ENCODE measurements at regions not wholly inside any gene's neighbourhood (a gene's known extent, or its start where the extent isn't known, plus 50 kb on each side); places are given as distances from the start of the nearest gene placed in this dataset.

DNA sequence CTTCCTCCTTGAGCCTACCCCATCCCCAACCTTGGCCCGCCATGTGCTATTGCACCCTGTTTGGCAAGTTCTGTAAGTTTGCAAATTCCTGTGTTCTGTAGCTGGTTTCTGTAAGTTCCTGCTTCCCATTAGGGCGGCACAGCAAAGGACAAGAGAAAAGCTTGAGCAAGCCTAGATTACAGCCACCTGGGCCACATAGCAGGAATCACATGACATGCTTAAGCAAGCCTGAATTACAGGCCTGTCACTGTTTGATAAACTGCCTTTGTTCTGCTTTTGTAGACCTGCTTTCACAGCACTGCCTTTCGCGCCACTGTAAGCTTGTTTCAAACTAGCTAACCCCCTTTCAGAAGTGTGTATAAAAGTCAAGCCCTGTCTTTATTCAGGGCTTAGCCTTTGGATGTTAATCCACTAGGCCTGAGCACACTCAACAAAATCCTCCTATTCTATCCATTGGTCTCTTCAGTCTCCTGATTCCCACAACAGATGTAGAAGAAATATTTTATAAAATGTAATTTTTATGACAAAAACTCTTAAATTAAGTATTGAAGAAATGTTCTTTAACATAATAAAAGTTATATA is 906.8 kb upstream of the NDST4 start:
- in situ Hi-C loops (cut with MboI; ENCODE audit: low pct_ligation_motif_present in 1 of 4, low pct_unique_long_range_greater_than_20kb in 1 of 4, low sequenced_read_pairs in 3 of 4) (no loop called here), intact Hi-C loops (cut with DNase I; ENCODE audit: low total_unique reads) (no loop called here)
- WGBS, 2 donors (ENCODE audit: low coverage in 1 of 2): 87 to 88% methylated on average over 4 of the region's 4 CpGs

DNA sequence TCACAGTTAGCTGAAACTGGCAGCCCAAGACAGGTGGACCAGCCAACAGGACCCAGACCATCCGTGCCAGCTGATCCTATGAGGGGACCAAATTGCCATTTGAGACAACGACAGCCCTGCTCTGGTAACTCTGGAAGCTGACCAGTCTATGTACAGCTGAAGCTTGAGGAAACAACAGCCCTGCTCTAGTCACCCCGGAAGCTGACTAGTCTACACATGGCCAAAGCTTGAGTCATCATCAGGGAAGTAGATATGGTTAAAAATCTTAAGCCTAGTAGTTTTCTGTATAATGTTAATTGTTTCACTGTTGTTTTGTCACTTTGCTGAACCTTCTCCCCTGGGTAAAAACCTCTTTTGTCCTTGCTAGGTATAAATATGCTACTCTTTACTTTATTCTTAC is 905.4 kb upstream of the NDST4 start:
- Histone ChIP-seq H3K4me1 (no peaks in the 10 kb centered on the region), H3K36me3 (no peaks in the 10 kb centered on the region), H3K9me3 (peaks cover 11 to 24% of the 10 kb centered on the region in 2 donors), H3K4me3 (no peak overlapping the region), H3K27ac (no peak overlapping the region), H3K27me3 (no peaks in the 10 kb centered on the region)
- intact Hi-C loops (cut with DNase I; ENCODE audit: low total_unique reads): no loop called here
- TF ChIP-seq POLR2A (IDR thresholded peaks at IDR 0.05) (no peak), POLR2AphosphoS5 (IDR thresholded peaks at IDR 0.05) (no peak), EP300 (IDR thresholded peaks at IDR 0.05; ENCODE audit: low read depth) (no peak)
- TF ChIP-seq, protein P1, sequence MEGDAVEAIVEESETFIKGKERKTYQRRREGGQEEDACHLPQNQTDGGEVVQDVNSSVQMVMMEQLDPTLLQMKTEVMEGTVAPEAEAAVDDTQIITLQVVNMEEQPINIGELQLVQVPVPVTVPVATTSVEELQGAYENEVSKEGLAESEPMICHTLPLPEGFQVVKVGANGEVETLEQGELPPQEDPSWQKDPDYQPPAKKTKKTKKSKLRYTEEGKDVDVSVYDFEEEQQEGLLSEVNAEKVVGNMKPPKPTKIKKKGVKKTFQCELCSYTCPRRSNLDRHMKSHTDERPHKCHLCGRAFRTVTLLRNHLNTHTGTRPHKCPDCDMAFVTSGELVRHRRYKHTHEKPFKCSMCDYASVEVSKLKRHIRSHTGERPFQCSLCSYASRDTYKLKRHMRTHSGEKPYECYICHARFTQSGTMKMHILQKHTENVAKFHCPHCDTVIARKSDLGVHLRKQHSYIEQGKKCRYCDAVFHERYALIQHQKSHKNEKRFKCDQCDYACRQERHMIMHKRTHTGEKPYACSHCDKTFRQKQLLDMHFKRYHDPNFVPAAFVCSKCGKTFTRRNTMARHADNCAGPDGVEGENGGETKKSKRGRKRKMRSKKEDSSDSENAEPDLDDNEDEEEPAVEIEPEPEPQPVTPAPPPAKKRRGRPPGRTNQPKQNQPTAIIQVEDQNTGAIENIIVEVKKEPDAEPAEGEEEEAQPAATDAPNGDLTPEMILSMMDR (IDR thresholded peaks at IDR 0.05): no peak
- no peak for DNase-seq
- 87% methylated on average over 3 of the region's 3 CpGs; no CpG with 5 or more reads in 1 of the 2 donors for WGBS, 2 donors (ENCODE audit: low coverage in 1 of 2)
- in situ Hi-C loops (cut with MboI; ENCODE audit: low pct_ligation_motif_present in 1 of 4, low pct_unique_long_range_greater_than_20kb in 1 of 4, low sequenced_read_pairs in 3 of 4): no loop called here

More for the DNA sequence above, 906.8 kb upstream of the NDST4 start:
- Histone ChIP-seq H3K27me3 (no peaks in the 10 kb centered on the region), H3K36me3 (no peaks in the 10 kb centered on the region), H3K4me1 (no peaks in the 10 kb centered on the region), H3K9me3 (peaks cover 3 to 14% of the 10 kb centered on the region in 2 donors), H3K27ac (no peak overlapping the region), H3K4me3 (no peak overlapping the region)
- TF ChIP-seq POLR2A (IDR thresholded peaks at IDR 0.05) (no peak), EP300 (IDR thresholded peaks at IDR 0.05; ENCODE audit: low read depth) (no peak), POLR2AphosphoS5 (IDR thresholded peaks at IDR 0.05) (no peak)
- TF ChIP-seq, protein P1 (IDR thresholded peaks at IDR 0.05): no peak
- no peak for DNase-seq

DNA sequence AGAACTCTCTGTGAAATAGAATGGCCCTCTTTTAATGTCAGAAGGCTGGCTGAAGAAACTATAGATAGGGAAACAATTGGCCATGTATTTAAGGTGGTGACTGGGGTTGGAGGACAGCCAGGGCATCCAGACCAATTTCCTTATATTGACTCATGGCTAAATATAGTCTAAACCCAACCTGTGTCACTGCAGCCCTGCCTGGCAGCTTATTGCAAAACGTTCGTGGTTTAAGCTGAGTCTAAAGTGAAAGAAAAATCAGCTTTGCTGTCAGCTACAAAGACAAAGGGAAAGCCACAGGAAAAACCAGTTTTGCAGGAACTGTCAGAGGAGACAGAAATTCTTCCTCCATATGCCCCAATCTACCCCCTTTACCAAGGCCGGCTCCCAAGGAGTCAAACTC is 902.8 kb upstream of the NDST4 start:
- no peak overlapping the region for H3K27ac ChIP-seq
- H3K4me3 ChIP-seq: no peak overlapping the region
- in situ Hi-C loops (cut with MboI; ENCODE audit: low pct_ligation_motif_present in 1 of 4, low pct_unique_long_range_greater_than_20kb in 1 of 4, low sequenced_read_pairs in 3 of 4): no loop called here
- DNase-seq: no peak
- no peak for TF ChIP-seq POLR2AphosphoS5 (IDR thresholded peaks at IDR 0.05)
- TF ChIP-seq, protein P1 (IDR thresholded peaks at IDR 0.05): no peak
- TF ChIP-seq EP300 (IDR thresholded peaks at IDR 0.05; ENCODE audit: low read depth): no peak
- no peak for TF ChIP-seq POLR2A (IDR thresholded peaks at IDR 0.05)
- no peaks in the 10 kb centered on the region for H3K36me3 ChIP-seq
- 39 to 55% methylated on average over 3 of the region's 3 CpGs for WGBS, 2 donors (ENCODE audit: low coverage in 1 of 2)
- no peaks in the 10 kb centered on the region for H3K4me1 ChIP-seq
- intact Hi-C loops (cut with DNase I; ENCODE audit: low total_unique reads): no loop called here
- H3K27me3 ChIP-seq: no peaks in the 10 kb centered on the region
- H3K9me3 ChIP-seq: peaks cover 22 to 30% of the 10 kb centered on the region in 2 donors

DNA sequence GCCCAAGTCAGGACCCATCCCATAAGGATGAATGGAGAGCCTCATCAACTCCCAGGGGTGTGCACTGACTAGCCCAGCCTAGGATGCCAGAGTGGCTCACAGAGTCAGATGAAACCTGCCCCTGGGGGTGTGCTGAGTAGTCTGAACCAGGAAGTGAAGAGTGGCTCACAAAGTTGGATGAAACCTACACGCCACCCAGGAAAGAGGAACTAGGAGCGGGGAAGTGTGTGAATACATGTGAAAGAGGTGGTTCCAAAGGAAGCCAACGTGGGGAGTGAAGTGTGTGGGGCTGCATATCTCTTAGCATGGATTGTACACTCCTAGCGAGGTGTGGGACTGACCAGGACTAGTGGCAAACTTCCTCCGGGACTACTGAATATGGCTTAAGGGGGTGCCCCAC is 902.1 kb upstream of the NDST4 start:
- in situ Hi-C loops (cut with MboI; ENCODE audit: low pct_ligation_motif_present in 1 of 4, low pct_unique_long_range_greater_than_20kb in 1 of 4, low sequenced_read_pairs in 3 of 4): no loop called here
- 76 to 77% methylated on average over 4 to 5 of the region's 5 CpGs for WGBS, 2 donors (ENCODE audit: low coverage in 1 of 2)
- no peak for DNase-seq
- no peaks in the 10 kb centered on the region for H3K4me1 ChIP-seq
- no peaks in the 10 kb centered on the region for H3K27me3 ChIP-seq
- no peak overlapping the region for H3K4me3 ChIP-seq
- no peak overlapping the region for H3K27ac ChIP-seq
- intact Hi-C loops (cut with DNase I; ENCODE audit: low total_unique reads): no loop called here
- TF ChIP-seq, protein P1 (IDR thresholded peaks at IDR 0.05): no peak
- TF ChIP-seq EP300 (IDR thresholded peaks at IDR 0.05; ENCODE audit: low read depth): no peak
- TF ChIP-seq POLR2AphosphoS5 (IDR thresholded peaks at IDR 0.05): no peak
- no peak for TF ChIP-seq POLR2A (IDR thresholded peaks at IDR 0.05)
- H3K9me3 ChIP-seq: peaks cover 22 to 30% of the 10 kb centered on the region in 2 donors
- H3K36me3 ChIP-seq: no peaks in the 10 kb centered on the region

Measured in transverse colon (tissue), 4 donors.